Testis (tissue), 2 donors: ENCODE measurements at regions not wholly inside any gene's neighbourhood (a gene's known extent, or its start where the extent isn't known, plus 50 kb on each side); places are given as distances from the start of the nearest gene placed in this dataset.

Source experiments
- DNase-seq: peaks from one replicate; pipeline ENCODE4 v3.0.0-alpha.2; 2019
- H3K27ac ChIP-seq, 2 donors: fragments of 200-600 bp; sonication (generic); one replicate each; pipeline ENCODE4 v1.5.1; 2019
- H3K27me3 ChIP-seq: fragments of 200-600 bp; sonication (generic); one replicate; pipeline ENCODE4 v1.5.1; 2019
- H3K36me3 ChIP-seq: fragments of 200-600 bp; sonication (generic); one replicate; pipeline ENCODE4 v1.5.1; 2017; ENCODE audit warnings: low read depth; ENCODE audit errors: missing control alignments
- H3K4me1 ChIP-seq: fragments of 200-600 bp; sonication (generic); one replicate; pipeline ENCODE4 v1.5.1; 2019
- H3K4me3 ChIP-seq, 2 donors: fragments of 200-600 bp; sonication (generic); one replicate each; pipeline ENCODE4 v1.5.1; 2017 to 2019
- H3K9me3 ChIP-seq: fragments of 200-600 bp; sonication (generic); one replicate; pipeline ENCODE4 v1.5.1; 2017
- POLR2A ChIP-seq: fragments of 450-650 bp; IDR thresholded peaks from one replicate; pipeline ENCODE4 v1.6.1; 2017; ENCODE audit warnings: antibody characterized with exemption, mild to moderate bottlenecking, moderate library complexity
- WGBS, 2 donors: methylation state at CpG; one replicate each; pipeline ENCODE4 v1.1.5; 2018; 5-methylcytosine and 5-hydroxymethylcytosine counted together
- intact Hi-C: fragments of 100-400 bp; cut with DNase I; formaldehyde crosslinking; loops from one replicate; pipeline ENCODE4 v1.15.1; 2023; ENCODE audit warnings: low total_unique reads
- TF ChIP-seq, protein P1 (sequence below), 3 experiments: fragments of 450-650 bp in 2 of 3; fragments of 200-600 bp in 1 of 3; sonication (generic) in 1 of 3; IDR thresholded peaks; one replicate each; pipeline ENCODE4 v1.5.1; 2016 to 2019; ENCODE audit warnings: antibody characterized with exemption in 3 of 3, mild to moderate bottlenecking in 2 of 3, moderate library complexity in 1 of 3

DNA sequence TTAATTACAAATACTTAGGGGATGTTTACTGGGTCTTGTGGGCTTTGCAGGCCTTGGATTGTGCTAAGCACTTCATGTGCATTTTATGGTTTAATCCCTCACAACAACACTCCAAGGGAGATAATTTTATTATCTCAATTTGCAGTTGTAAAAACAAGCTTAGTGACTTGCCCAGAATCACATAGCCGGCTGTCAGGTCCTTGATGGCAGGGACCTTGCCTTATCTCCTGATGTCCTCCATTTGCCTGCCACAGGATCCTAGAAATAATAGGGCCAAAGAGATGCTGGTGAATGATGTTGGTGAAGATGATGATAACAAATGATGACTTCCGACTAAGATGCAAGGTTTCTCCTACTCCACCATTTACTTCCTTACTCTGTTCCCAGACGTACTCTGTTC is 385.4 kb downstream of the TMEM135 start:
- Histone ChIP-seq H3K36me3 (no peaks in the 10 kb centered on the region), H3K27me3 (no peaks in the 10 kb centered on the region), H3K9me3 (no peaks in the 10 kb centered on the region), H3K4me3 (no peak overlapping the region), H3K4me1 (peaks cover 7% of the 10 kb centered on the region), H3K27ac (no peak overlapping the region)
- intact Hi-C loops = no loop called here
- no peak for TF ChIP-seq POLR2A
- TF ChIP-seq, protein P1, sequence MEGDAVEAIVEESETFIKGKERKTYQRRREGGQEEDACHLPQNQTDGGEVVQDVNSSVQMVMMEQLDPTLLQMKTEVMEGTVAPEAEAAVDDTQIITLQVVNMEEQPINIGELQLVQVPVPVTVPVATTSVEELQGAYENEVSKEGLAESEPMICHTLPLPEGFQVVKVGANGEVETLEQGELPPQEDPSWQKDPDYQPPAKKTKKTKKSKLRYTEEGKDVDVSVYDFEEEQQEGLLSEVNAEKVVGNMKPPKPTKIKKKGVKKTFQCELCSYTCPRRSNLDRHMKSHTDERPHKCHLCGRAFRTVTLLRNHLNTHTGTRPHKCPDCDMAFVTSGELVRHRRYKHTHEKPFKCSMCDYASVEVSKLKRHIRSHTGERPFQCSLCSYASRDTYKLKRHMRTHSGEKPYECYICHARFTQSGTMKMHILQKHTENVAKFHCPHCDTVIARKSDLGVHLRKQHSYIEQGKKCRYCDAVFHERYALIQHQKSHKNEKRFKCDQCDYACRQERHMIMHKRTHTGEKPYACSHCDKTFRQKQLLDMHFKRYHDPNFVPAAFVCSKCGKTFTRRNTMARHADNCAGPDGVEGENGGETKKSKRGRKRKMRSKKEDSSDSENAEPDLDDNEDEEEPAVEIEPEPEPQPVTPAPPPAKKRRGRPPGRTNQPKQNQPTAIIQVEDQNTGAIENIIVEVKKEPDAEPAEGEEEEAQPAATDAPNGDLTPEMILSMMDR (IDR thresholded peaks at IDR 0.05) = no peak
- 73 to 89% methylated on average over 3 of the region's 3 CpGs for WGBS, 2 donors
- no peak for DNase-seq

DNA sequence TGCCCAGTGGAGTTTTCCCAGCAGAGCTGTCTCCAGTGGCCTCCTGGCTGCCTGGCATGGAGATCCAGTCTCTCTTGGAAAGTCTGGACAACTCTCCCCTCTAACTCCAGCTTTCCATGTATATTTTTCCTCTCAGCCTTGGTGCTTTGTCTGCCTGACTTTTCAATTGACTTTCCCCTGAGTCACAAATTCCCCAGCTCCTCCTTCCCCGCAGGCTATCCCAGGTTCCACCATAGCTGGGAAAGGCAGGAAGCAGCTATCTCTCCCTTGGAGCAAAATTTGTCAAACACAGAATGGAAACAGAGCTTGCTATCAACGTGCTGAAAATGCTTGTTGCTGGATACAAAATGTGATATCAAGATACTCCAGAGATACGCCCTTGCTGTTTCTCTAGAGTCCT is 384.8 kb downstream of the TMEM135 start:
- Histone ChIP-seq H3K27me3 (no peaks in the 10 kb centered on the region), H3K27ac (no peak overlapping the region), H3K4me1 (peaks cover 7% of the 10 kb centered on the region), H3K36me3 (no peaks in the 10 kb centered on the region), H3K4me3 (no peak overlapping the region), H3K9me3 (no peaks in the 10 kb centered on the region)
- 56 to 64% methylated on average over 3 of the region's 3 CpGs for WGBS, 2 donors
- TF ChIP-seq POLR2A = no peak
- TF ChIP-seq, protein P1 (IDR thresholded peaks at IDR 0.05) = no peak
- intact Hi-C loops = no loop called here
- DNase-seq = no peak

DNA sequence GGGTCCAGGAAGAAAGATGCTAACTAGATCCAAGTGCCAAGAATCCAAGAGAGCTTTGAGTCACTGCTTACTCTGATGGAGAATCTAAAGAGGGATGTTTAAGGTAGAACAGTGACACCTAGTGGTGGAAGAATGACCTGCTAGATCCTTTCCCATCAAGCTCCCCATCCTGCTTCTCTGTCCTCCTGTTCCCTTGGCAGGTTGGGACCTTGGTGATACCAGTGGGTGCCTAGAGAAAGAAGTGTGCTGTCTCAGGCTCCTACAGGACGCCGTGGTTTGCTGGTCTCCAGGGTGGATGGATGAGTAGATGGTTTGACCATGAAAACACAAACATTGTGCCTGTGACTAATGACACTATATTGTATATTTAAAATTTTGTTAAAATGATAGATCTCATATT is 383.7 kb downstream of the TMEM135 start:
- H3K27me3 ChIP-seq = no peaks in the 10 kb centered on the region
- no peaks in the 10 kb centered on the region for H3K9me3 ChIP-seq

DNA sequence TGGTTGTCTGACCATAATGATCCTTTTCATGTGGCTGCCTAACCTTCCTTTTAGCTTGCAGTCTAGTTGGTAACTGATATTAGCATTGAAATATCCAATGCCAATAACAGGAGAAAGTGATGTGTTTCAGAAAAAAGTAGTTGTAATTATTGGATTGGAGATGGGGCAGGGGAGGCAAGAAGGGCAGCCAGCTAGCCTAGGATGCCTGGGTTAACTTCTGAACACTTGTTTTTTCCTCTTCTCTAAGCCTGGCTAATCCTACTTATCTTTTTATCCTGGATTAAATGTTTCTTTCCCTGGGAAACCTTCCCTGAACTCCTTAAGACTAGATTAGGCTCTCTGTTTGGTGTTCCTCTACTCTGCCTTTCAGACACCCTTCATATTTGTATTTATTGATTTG is 380.2 kb downstream of the TMEM135 start:
- intact Hi-C loops = no loop called here
- DNase-seq = no peak
- TF ChIP-seq, protein P1 (IDR thresholded peaks at IDR 0.05) = no peak
- Histone ChIP-seq H3K9me3 (no peaks in the 10 kb centered on the region), H3K4me1 (peaks cover 7% of the 10 kb centered on the region), H3K36me3 (no peaks in the 10 kb centered on the region), H3K4me3 (no peak overlapping the region), H3K27me3 (no peaks in the 10 kb centered on the region), H3K27ac (no peak overlapping the region)

More for the DNA sequence above, 383.7 kb downstream of the TMEM135 start:
- H3K27ac ChIP-seq = no peak overlapping the region
- 57 to 75% methylated on average over 2 of the region's 2 CpGs for WGBS, 2 donors
- DNase-seq = peak; percentile 75
- intact Hi-C loops = no loop called here
- H3K36me3 ChIP-seq = no peaks in the 10 kb centered on the region
- peaks cover 7% of the 10 kb centered on the region for H3K4me1 ChIP-seq
- no peak for TF ChIP-seq POLR2A
- TF ChIP-seq, protein P1 (IDR thresholded peaks at IDR 0.05) = peak; percentile 64 to 85 (median 82)
- no peak overlapping the region for H3K4me3 ChIP-seq

DNA sequence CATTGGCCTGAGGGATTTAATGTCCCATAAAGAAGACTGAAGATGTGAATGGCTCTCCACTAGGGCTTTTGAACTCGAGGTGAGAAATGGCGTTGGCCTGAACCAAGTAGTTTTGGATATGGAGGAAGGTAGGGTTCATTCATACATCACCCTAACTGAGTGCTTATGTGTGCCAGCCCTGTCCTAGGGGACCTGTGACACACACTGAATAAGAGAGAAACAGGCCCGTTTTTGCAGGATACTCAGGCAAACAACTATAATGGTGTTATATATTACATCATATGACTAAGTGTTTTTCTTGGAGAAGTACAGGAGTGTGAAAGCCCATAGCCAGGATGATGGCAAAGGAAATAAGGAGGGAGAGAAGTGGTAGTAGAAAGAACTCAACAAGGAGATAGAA is 368.1 kb downstream of the TMEM135 start:
- H3K27me3 ChIP-seq = no peaks in the 10 kb centered on the region
- H3K4me3 ChIP-seq = no peak overlapping the region
- intact Hi-C loops = no loop called here
- H3K4me1 ChIP-seq = no peaks in the 10 kb centered on the region
- no peak for DNase-seq
- H3K9me3 ChIP-seq = no peaks in the 10 kb centered on the region
- H3K36me3 ChIP-seq = no peaks in the 10 kb centered on the region
- no peak for TF ChIP-seq POLR2A
- TF ChIP-seq, protein P1 (IDR thresholded peaks at IDR 0.05) = no peak
- 89 to 90% methylated on average over 3 of the region's 3 CpGs for WGBS, 2 donors
- H3K27ac ChIP-seq = no peak overlapping the region
